Neural crest cell (in vitro differentiated cells): ENCODE measurements at regions not wholly inside any gene's neighbourhood (a gene's known extent, or its start where the extent isn't known, plus 50 kb on each side); places are given as distances from the start of the nearest gene placed in this dataset.
"Not testable (repeated sequence)": the region's sequence is repeated elsewhere in the genome, so short reads cannot be mapped to it uniquely, and the experiment has no call there.

ENCODE experiments used
- DNase-seq: peaks from one replicate; pipeline ENCODE4 v3.0.0; 2021; ENCODE audit warnings: low read depth, mixed read lengths, low spot score
- H3K27ac Mint-ChIP-seq: one replicate; pipeline ENCODE4 v1.8.0; 2021; ENCODE audit warnings: mild to moderate bottlenecking, mixed read lengths; ENCODE audit not compliant: unreplicated experiment
- H3K27me3 Mint-ChIP-seq: 2 replicates; pipeline ENCODE4 v1.8.0; 2021; ENCODE audit warnings: low read depth, mild to moderate bottlenecking, mixed read lengths
- H3K36me3 Mint-ChIP-seq: 2 replicates; pipeline ENCODE4 v1.8.0; 2021; ENCODE audit warnings: low read depth, mild to moderate bottlenecking, mixed read lengths
- H3K4me1 Mint-ChIP-seq: 2 replicates; pipeline ENCODE4 v1.8.0; 2021; ENCODE audit warnings: mixed read lengths
- H3K4me3 Mint-ChIP-seq: one replicate; pipeline ENCODE4 v1.8.0; 2021; ENCODE audit warnings: mild to moderate bottlenecking, mixed read lengths
- H3K9me3 Mint-ChIP-seq: 2 replicates; pipeline ENCODE4 v1.8.0; 2021; ENCODE audit warnings: mixed read lengths
- CTCF ChIP-seq: fragments of 200-600 bp; sonication (generic); conservative IDR thresholded peaks from 2 replicates; pipeline ENCODE4 v1.5.0; 2021; ENCODE audit warnings: antibody characterized with exemption, mild to moderate bottlenecking

GRCh38 chr2:175342085-175342484, 160.6 kb upstream of the ATP5MC3 start:
- no peak for DNase-seq
- Mint-ChIP-seq H3K4me3 (no peak overlapping the region), H3K36me3 (peaks cover 20% of the 10 kb centered on the region), H3K9me3 (peaks cover 27% of the 10 kb centered on the region), H3K4me1 (no peaks in the 10 kb centered on the region), H3K27me3 (peaks cover 13% of the 10 kb centered on the region), H3K27ac (no peak overlapping the region)
- TF ChIP-seq CTCF = no peak

GRCh38 chr2:175330195-175330594, 148.7 kb upstream of the ATP5MC3 start:
- Mint-ChIP-seq H3K4me1 (no peaks in the 10 kb centered on the region), H3K36me3 (peaks cover 5% of the 10 kb centered on the region), H3K9me3 (peaks cover 7% of the 10 kb centered on the region), H3K4me3 (no peak overlapping the region), H3K27me3 (peaks cover 3% of the 10 kb centered on the region), H3K27ac (no peak overlapping the region)
- no peak for DNase-seq
- no peak for TF ChIP-seq CTCF

GRCh38 chr2:175326801-175327200, 145.3 kb upstream of the ATP5MC3 start:
- H3K36me3 Mint-ChIP-seq = peaks cover 7% of the 10 kb centered on the region
- no peak for TF ChIP-seq CTCF
- peaks cover 11% of the 10 kb centered on the region for H3K9me3 Mint-ChIP-seq
- no peaks in the 10 kb centered on the region for H3K27me3 Mint-ChIP-seq
- H3K4me1 Mint-ChIP-seq = no peaks in the 10 kb centered on the region
- H3K27ac Mint-ChIP-seq = no peak overlapping the region
- no peak for DNase-seq
- no peak overlapping the region for H3K4me3 Mint-ChIP-seq

- peaks cover 11% of the 10 kb centered on the region for H3K9me3 Mint-ChIP-seq
- not testable (repeated sequence) for H3K27ac Mint-ChIP-seq, H3K27me3 Mint-ChIP-seq, H3K36me3 Mint-ChIP-seq, H3K4me1 Mint-ChIP-seq, H3K4me3 Mint-ChIP-seq, DNase-seq
Measured at GRCh38 chr2:175326164-175326563, 144.7 kb upstream of the ATP5MC3 start.

- H3K4me3 Mint-ChIP-seq = no peak overlapping the region
- peaks cover 7% of the 10 kb centered on the region for H3K36me3 Mint-ChIP-seq
- no peaks in the 10 kb centered on the region for H3K4me1 Mint-ChIP-seq
- H3K27me3 Mint-ChIP-seq = no peaks in the 10 kb centered on the region
- TF ChIP-seq CTCF = no peak
- H3K9me3 Mint-ChIP-seq = peaks cover 11% of the 10 kb centered on the region
- no peak overlapping the region for H3K27ac Mint-ChIP-seq
- no peak for DNase-seq
Measured at GRCh38 chr2:175323162-175323561, 141.7 kb upstream of the ATP5MC3 start.

GRCh38 chr2:175318542-175318941, 137.0 kb upstream of the ATP5MC3 start:
- H3K4me3 Mint-ChIP-seq = no peak overlapping the region
- no peak for TF ChIP-seq CTCF
- no peak for DNase-seq
- no peaks in the 10 kb centered on the region for H3K36me3 Mint-ChIP-seq
- no peaks in the 10 kb centered on the region for H3K4me1 Mint-ChIP-seq
- peaks cover 2% of the 10 kb centered on the region for H3K9me3 Mint-ChIP-seq
- no peak overlapping the region for H3K27ac Mint-ChIP-seq
- peaks cover 2% of the 10 kb centered on the region for H3K27me3 Mint-ChIP-seq
